WI38 (cell line): ENCODE measurements at regions not wholly inside any gene's neighbourhood (a gene's known extent, or its start where the extent isn't known, plus 50 kb on each side); places are given as distances from the start of the nearest gene placed in this dataset.

Experiments used
- H3K4me3 ChIP-seq: 2 replicates; pipeline ENCODE4 v1.5.1; 2011; ENCODE audit warnings: low read depth, mild to moderate bottlenecking, control low read depth, low read length
- TF ChIP-seq, protein P1 (sequence below): IDR thresholded peaks from 2 replicates; pipeline ENCODE4 v1.5.1; 2012; ENCODE audit warnings: low read depth, mild to moderate bottlenecking, control low read depth, low read length

DNA sequence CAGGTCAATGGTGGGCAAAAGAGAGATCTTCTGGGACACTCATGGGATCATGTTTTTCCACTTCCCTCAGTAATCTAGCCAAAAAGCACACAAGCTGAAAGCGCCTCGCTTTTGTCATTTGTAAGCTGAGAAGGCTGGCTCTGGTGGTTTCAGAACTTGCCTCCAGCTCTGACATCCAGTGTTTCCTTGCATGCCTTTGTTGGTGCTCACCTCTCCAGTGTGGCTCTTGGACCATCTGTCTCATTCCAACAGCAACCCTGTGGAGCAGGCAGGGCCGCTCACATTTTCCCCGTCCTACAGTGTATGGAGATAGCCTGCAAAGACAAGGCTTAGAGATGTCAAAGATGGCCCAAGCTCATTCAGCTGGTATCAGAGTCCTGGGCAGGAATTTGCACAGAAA is 160.8 kb upstream of the KLF4 start:
- TF ChIP-seq, protein P1, sequence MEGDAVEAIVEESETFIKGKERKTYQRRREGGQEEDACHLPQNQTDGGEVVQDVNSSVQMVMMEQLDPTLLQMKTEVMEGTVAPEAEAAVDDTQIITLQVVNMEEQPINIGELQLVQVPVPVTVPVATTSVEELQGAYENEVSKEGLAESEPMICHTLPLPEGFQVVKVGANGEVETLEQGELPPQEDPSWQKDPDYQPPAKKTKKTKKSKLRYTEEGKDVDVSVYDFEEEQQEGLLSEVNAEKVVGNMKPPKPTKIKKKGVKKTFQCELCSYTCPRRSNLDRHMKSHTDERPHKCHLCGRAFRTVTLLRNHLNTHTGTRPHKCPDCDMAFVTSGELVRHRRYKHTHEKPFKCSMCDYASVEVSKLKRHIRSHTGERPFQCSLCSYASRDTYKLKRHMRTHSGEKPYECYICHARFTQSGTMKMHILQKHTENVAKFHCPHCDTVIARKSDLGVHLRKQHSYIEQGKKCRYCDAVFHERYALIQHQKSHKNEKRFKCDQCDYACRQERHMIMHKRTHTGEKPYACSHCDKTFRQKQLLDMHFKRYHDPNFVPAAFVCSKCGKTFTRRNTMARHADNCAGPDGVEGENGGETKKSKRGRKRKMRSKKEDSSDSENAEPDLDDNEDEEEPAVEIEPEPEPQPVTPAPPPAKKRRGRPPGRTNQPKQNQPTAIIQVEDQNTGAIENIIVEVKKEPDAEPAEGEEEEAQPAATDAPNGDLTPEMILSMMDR, result no peak
- no peak overlapping the region for H3K4me3 ChIP-seq

DNA sequence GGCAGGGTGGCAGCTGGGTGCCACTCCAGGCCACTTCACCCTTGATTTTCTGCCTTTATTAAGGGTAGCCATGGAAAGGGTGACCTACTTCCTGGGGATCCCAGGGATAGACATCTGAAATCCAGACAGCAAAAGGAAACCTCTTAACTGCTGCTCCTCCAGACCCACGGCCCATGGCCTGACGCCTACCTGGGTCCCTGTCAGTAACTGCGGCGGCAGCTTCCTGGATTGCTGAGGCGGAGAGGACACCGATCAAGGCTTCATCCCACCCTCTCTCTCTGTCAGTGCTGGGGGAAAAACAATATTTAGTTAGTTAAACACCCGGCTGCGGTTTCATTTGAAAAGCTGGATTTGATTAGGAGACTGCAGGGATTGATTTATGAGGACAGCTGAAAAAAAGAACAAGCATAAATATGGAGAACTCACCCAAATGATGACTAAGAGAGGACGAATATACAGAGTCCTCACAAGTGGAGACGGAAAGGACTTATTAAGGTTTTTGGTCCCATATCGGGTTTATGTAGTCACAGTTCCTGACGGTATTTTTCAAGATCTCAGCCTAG is 158.7 kb upstream of the KLF4 start:
- TF ChIP-seq, protein P1, result no peak
- no peak overlapping the region for H3K4me3 ChIP-seq

DNA sequence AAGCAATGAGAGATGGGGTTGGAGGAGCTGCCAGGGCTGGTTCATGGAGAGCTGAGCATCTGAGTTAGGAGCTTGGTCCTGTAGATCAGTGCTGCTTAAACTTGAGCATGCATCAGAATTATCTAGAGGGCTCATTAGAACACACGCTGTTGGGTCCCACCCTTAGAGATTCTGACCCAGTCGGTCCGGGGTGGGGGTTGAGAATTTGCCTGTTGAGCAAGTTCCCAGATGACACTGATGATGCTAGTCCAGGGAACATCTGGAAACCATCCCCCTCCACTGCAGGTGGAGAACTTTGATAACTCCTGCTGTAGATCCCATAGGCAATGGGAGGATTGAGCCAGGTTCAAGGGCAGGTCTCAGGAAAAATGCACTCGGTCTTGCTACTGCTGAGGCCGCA is 158.0 kb upstream of the KLF4 start:
- TF ChIP-seq, protein P1, result no peak
- H3K4me3 ChIP-seq, result no peak overlapping the region

DNA sequence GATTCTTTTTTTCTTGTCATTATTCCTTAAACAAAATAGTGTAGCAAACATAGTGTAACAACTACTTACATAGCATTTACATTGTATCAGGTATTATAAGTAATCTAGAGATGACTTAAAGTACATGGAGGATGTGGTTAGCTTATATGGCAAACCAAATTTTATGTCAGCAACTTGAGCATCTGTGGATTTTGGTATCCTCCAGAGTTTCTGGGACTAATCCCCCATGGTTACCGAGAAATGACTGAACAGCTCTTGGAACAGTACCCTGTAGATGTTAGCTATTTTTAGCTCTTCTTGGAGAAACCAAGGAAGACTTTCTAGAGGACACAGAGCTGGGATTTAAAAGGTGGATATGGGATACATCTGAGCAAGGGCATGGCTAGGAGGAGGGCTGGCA is 157.6 kb upstream of the KLF4 start:
- TF ChIP-seq, protein P1, result no peak
- H3K4me3 ChIP-seq, result no peak overlapping the region

DNA sequence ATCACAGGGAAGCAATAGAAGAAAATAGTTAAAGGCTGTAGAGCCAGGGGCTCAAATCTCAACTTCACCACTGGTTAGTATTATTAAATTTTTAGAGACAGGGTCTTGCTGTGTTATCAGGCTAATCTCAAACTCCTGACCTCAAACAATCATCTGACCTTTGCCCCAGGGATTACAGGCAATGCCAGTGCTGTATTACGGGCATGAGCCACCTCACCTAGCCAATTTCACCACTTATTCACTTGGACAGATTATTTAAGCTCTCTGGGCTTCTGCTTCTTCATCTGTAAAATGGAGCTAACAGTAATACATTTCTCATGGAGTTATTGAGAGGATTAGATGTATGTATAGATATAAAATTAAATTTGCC is 155.9 kb upstream of the KLF4 start:
- TF ChIP-seq, protein P1, result no peak
- no peak overlapping the region for H3K4me3 ChIP-seq

DNA sequence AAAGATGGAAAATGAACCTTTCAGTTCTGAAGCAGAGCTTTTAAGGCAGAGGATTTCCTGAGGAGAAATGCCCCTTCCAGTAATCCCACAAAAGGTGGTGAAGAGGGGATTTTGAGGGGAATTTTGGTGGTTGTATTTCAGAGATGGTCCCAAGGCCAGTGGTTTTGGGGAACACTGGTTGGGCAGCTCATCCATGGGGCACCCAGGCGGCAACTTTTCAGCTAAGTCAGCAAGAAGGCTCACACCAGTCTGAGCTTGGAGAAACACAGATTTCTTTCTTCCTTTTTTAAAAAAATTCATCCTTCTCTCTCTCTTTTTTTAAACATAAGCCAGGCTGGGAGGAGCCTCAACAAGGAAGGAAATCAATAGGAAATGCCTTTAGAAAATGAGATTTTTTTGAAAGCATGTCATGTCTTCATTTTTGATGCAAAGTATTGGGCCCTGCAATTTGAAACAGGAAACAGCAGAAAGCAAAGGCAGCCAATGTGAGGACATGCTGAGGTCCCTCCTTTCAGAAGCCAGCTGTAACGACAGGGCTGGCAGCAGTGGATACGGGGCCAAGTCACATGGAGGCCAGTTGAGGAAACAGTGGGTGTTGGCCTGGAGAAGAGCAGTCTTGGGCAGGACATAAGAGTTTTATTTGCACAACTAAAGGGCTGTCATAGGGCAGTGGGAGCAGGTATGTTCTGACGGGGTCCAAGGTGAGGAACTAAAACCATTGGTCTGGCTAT is 155.3 kb upstream of the KLF4 start:
- TF ChIP-seq, protein P1, result no peak

DNA sequence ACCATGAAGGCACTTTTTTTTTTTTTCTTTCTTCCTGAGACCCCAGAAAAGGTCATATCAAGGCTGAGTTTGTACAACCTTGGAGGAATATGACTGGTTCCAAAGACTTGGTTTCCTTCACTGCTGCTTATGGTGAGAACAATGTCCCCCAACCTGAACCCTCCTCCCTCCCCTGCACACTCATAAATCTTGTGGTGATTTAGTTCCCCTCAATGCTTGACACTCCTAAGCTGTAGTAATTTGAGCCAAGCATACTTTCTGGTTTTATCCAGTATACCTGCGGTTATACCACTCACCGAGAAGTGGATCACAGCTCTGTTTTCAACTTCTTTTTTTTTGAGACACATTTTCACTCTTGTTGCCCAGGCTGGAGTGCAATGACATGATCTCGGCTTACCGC is 149.9 kb upstream of the KLF4 start:
- TF ChIP-seq, protein P1, result no peak
- no peak overlapping the region for H3K4me3 ChIP-seq

More for the DNA sequence above, 155.3 kb upstream of the KLF4 start:
- H3K4me3 ChIP-seq, result no peak overlapping the region
